T-helper 2 cell treated with Interferon-gamma antibody and Interleukin-4, amounts not matched to agents 5 μg/mL and 100 μg/mL, for 36 hours (primary cell): ENCODE measurements at regions not wholly inside any gene's neighbourhood (a gene's known extent, or its start where the extent isn't known, plus 50 kb on each side); places are given as distances from the start of the nearest gene placed in this dataset.

Experiments
- DNase-seq: peaks from one replicate; pipeline ENCODE4 v3.0.0; 2021; ENCODE audit warnings: low spot score
- H3K27ac Mint-ChIP-seq: one replicate; pipeline ENCODE4 v1.8.0; 2021; ENCODE audit warnings: mild to moderate bottlenecking, mixed read lengths
- H3K27me3 Mint-ChIP-seq: one replicate; pipeline ENCODE4 v1.8.0; 2021; ENCODE audit warnings: low read depth, mixed read lengths
- H3K36me3 Mint-ChIP-seq: one replicate; pipeline ENCODE4 v1.8.0; 2021; ENCODE audit warnings: low read depth, mixed read lengths
- H3K4me1 Mint-ChIP-seq: one replicate; pipeline ENCODE4 v1.8.0; 2021; ENCODE audit warnings: low read depth, mixed read lengths
- H3K4me3 Mint-ChIP-seq: one replicate; pipeline ENCODE4 v1.8.0; 2022; ENCODE audit warnings: mild to moderate bottlenecking, moderate library complexity, mixed read lengths
- H3K9me3 Mint-ChIP-seq: one replicate; pipeline ENCODE4 v1.8.0; 2021; ENCODE audit warnings: mixed read lengths

- H3K4me3 Mint-ChIP-seq, result no peak overlapping the region
- DNase-seq, result no peak
- no peaks in the 10 kb centered on the region for H3K4me1 Mint-ChIP-seq
- H3K27me3 Mint-ChIP-seq, result peaks cover 2% of the 10 kb centered on the region
- no peaks in the 10 kb centered on the region for H3K36me3 Mint-ChIP-seq
- no peaks in the 10 kb centered on the region for H3K9me3 Mint-ChIP-seq
- H3K27ac Mint-ChIP-seq, result no peak overlapping the region
These were observed 125.6 kb upstream of the MARCKS start for GRCh38 chr6:113731541-113731940.

GRCh38 chr6:113732384-113732966, 124.7 kb upstream of the MARCKS start:
- Mint-ChIP-seq H3K4me3 (no peak overlapping the region), H3K4me1 (no peaks in the 10 kb centered on the region), H3K27me3 (peaks cover 2% of the 10 kb centered on the region), H3K9me3 (no peaks in the 10 kb centered on the region), H3K36me3 (no peaks in the 10 kb centered on the region), H3K27ac (no peak overlapping the region)
- no peak for DNase-seq

- no peaks in the 10 kb centered on the region for H3K4me1 Mint-ChIP-seq
- no peaks in the 10 kb centered on the region for H3K36me3 Mint-ChIP-seq
- H3K4me3 Mint-ChIP-seq, result no peak overlapping the region
- no peaks in the 10 kb centered on the region for H3K9me3 Mint-ChIP-seq
- DNase-seq, result no peak
- peaks cover 2% of the 10 kb centered on the region for H3K27me3 Mint-ChIP-seq
- no peak overlapping the region for H3K27ac Mint-ChIP-seq
These were observed 123.8 kb upstream of the MARCKS start for GRCh38 chr6:113733381-113733780.

GRCh38 chr6:113734982-113735381, 122.2 kb upstream of the MARCKS start:
- DNase-seq, result no peak
- H3K27ac Mint-ChIP-seq, result no peak overlapping the region
- peaks cover 2% of the 10 kb centered on the region for H3K27me3 Mint-ChIP-seq
- no peaks in the 10 kb centered on the region for H3K36me3 Mint-ChIP-seq
- H3K9me3 Mint-ChIP-seq, result no peaks in the 10 kb centered on the region
- H3K4me1 Mint-ChIP-seq, result no peaks in the 10 kb centered on the region
- no peak overlapping the region for H3K4me3 Mint-ChIP-seq

- no peak overlapping the region for H3K4me3 Mint-ChIP-seq
- H3K4me1 Mint-ChIP-seq, result no peaks in the 10 kb centered on the region
- no peaks in the 10 kb centered on the region for H3K9me3 Mint-ChIP-seq
- DNase-seq, result no peak
- no peaks in the 10 kb centered on the region for H3K36me3 Mint-ChIP-seq
- no peak overlapping the region for H3K27ac Mint-ChIP-seq
- H3K27me3 Mint-ChIP-seq, result peaks cover 2% of the 10 kb centered on the region
These were observed 121.7 kb upstream of the MARCKS start for GRCh38 chr6:113735491-113735890.

GRCh38 chr6:113736978-113737377, 120.2 kb upstream of the MARCKS start:
- Mint-ChIP-seq H3K27me3 (peaks cover 2% of the 10 kb centered on the region), H3K4me1 (no peaks in the 10 kb centered on the region), H3K27ac (no peak overlapping the region), H3K36me3 (no peaks in the 10 kb centered on the region), H3K4me3 (no peak overlapping the region), H3K9me3 (no peaks in the 10 kb centered on the region)
- no peak for DNase-seq

GRCh38 chr6:113739041-113739655, 118.0 kb upstream of the MARCKS start:
- Mint-ChIP-seq H3K27me3 (peaks cover 2% of the 10 kb centered on the region), H3K9me3 (no peaks in the 10 kb centered on the region), H3K4me1 (no peaks in the 10 kb centered on the region), H3K4me3 (no peak overlapping the region), H3K27ac (no peak overlapping the region), H3K36me3 (no peaks in the 10 kb centered on the region)
- DNase-seq, result no peak

GRCh38 chr6:113741651-113742050, 115.5 kb upstream of the MARCKS start:
- H3K4me1 Mint-ChIP-seq, result no peaks in the 10 kb centered on the region
- H3K4me3 Mint-ChIP-seq, result no peak overlapping the region
- no peaks in the 10 kb centered on the region for H3K27me3 Mint-ChIP-seq
- DNase-seq, result no peak
- H3K27ac Mint-ChIP-seq, result no peak overlapping the region
- no peaks in the 10 kb centered on the region for H3K9me3 Mint-ChIP-seq
- H3K36me3 Mint-ChIP-seq, result no peaks in the 10 kb centered on the region

GRCh38 chr6:113742342-113742741, 114.8 kb upstream of the MARCKS start:
- no peaks in the 10 kb centered on the region for H3K9me3 Mint-ChIP-seq
- DNase-seq, result no peak
- no peaks in the 10 kb centered on the region for H3K36me3 Mint-ChIP-seq
- H3K27me3 Mint-ChIP-seq, result no peaks in the 10 kb centered on the region
- H3K4me3 Mint-ChIP-seq, result no peak overlapping the region
- H3K4me1 Mint-ChIP-seq, result no peaks in the 10 kb centered on the region
- no peak overlapping the region for H3K27ac Mint-ChIP-seq

GRCh38 chr6:113744861-113745260, 112.3 kb upstream of the MARCKS start:
- H3K27ac Mint-ChIP-seq, result no peak overlapping the region
- H3K4me1 Mint-ChIP-seq, result no peaks in the 10 kb centered on the region
- H3K36me3 Mint-ChIP-seq, result no peaks in the 10 kb centered on the region

GRCh38 chr6:113750151-113750855, 106.8 kb upstream of the MARCKS start:
- H3K27ac Mint-ChIP-seq, result no peak overlapping the region
- H3K4me3 Mint-ChIP-seq, result no peak overlapping the region
- H3K27me3 Mint-ChIP-seq, result no peaks in the 10 kb centered on the region
- H3K36me3 Mint-ChIP-seq, result no peaks in the 10 kb centered on the region
- H3K4me1 Mint-ChIP-seq, result no peaks in the 10 kb centered on the region
- H3K9me3 Mint-ChIP-seq, result no peaks in the 10 kb centered on the region
- no peak for DNase-seq

More at GRCh38 chr6:113744861-113745260, 112.3 kb upstream of the MARCKS start:
- no peak overlapping the region for H3K4me3 Mint-ChIP-seq
- H3K9me3 Mint-ChIP-seq, result no peaks in the 10 kb centered on the region
- no peaks in the 10 kb centered on the region for H3K27me3 Mint-ChIP-seq
- DNase-seq, result no peak

- H3K27me3 Mint-ChIP-seq, result no peaks in the 10 kb centered on the region
- no peak overlapping the region for H3K4me3 Mint-ChIP-seq
- DNase-seq, result no peak
- H3K9me3 Mint-ChIP-seq, result no peaks in the 10 kb centered on the region
- H3K36me3 Mint-ChIP-seq, result no peaks in the 10 kb centered on the region
- no peaks in the 10 kb centered on the region for H3K4me1 Mint-ChIP-seq
- H3K27ac Mint-ChIP-seq, result no peak overlapping the region
These were observed 102.9 kb upstream of the MARCKS start for GRCh38 chr6:113754291-113754690.

GRCh38 chr6:113755449-113756289, 101.5 kb upstream of the MARCKS start:
- DNase-seq, result no peak
- Mint-ChIP-seq H3K27me3 (no peaks in the 10 kb centered on the region), H3K36me3 (no peaks in the 10 kb centered on the region), H3K9me3 (no peaks in the 10 kb centered on the region), H3K4me3 (no peak overlapping the region), H3K4me1 (no peaks in the 10 kb centered on the region), H3K27ac (no peak overlapping the region)

GRCh38 chr6:113756290-113756665, 100.9 kb upstream of the MARCKS start:
- Mint-ChIP-seq H3K27ac (no peak overlapping the region), H3K9me3 (no peaks in the 10 kb centered on the region), H3K27me3 (no peaks in the 10 kb centered on the region), H3K4me1 (no peaks in the 10 kb centered on the region), H3K36me3 (no peaks in the 10 kb centered on the region), H3K4me3 (no peak overlapping the region)
- no peak for DNase-seq
